Transverse colon (tissue), 4 donors: ENCODE measurements at regions not wholly inside any gene's neighbourhood (a gene's known extent, or its start where the extent isn't known, plus 50 kb on each side); places are given as distances from the start of the nearest gene placed in this dataset.

ENCODE experiments used
- EP300 ChIP-seq: sonication (generic); formaldehyde crosslinking; IDR thresholded peaks from one replicate; pipeline ENCODE4 v1.6.1; 2017; ENCODE audit warnings: antibody characterized with exemption, low read depth
- POLR2A ChIP-seq: fragments of 450-650 bp; IDR thresholded peaks from one replicate; pipeline ENCODE4 v1.6.1; 2016; ENCODE audit warnings: antibody characterized with exemption, mild to moderate bottlenecking, moderate library complexity
- POLR2AphosphoS5 ChIP-seq, 3 donors: sonication (generic); formaldehyde crosslinking; IDR thresholded peaks; one replicate each; pipeline ENCODE4 v1.6.1; 2016; ENCODE audit warnings: antibody characterized with exemption in 3 of 3
- TF ChIP-seq, protein P1 (sequence below), 5 experiments: fragments of 200-600 bp in 3 of 5; fragments of 450-650 bp in 2 of 5; sonication (generic) in 3 of 5; IDR thresholded peaks; 1 replicate in 2 of 5; 2 replicates in 3 of 5; pipeline ENCODE4 v1.5.1; 2016 to 2017; ENCODE audit warnings: antibody characterized with exemption in 5 of 5, inconsistent platforms in 3 of 5, mild to moderate bottlenecking in 2 of 5, moderate library complexity in 1 of 5

DNA sequence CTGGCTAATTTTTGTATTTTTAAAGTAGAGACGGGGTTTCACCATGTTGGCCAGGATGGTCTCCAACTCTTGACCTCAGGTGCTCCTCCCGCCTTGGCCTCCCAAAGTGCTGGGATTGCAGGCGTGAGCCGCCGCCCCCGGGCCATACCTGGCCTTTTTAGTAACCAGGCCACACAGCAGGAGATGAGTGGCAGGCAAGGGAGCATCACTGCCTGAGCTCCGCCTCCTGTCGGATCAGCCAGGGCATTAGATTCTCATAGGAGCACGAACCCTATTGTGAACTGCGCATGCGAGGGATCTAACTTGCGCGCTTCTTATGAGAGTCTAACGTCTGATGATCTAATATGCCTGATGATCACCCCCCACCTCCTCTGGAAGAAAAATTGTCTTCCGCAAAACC, 308.7 kb upstream of the PRMT6 start:
- TF ChIP-seq, protein P1, sequence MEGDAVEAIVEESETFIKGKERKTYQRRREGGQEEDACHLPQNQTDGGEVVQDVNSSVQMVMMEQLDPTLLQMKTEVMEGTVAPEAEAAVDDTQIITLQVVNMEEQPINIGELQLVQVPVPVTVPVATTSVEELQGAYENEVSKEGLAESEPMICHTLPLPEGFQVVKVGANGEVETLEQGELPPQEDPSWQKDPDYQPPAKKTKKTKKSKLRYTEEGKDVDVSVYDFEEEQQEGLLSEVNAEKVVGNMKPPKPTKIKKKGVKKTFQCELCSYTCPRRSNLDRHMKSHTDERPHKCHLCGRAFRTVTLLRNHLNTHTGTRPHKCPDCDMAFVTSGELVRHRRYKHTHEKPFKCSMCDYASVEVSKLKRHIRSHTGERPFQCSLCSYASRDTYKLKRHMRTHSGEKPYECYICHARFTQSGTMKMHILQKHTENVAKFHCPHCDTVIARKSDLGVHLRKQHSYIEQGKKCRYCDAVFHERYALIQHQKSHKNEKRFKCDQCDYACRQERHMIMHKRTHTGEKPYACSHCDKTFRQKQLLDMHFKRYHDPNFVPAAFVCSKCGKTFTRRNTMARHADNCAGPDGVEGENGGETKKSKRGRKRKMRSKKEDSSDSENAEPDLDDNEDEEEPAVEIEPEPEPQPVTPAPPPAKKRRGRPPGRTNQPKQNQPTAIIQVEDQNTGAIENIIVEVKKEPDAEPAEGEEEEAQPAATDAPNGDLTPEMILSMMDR (IDR thresholded peaks at IDR 0.05), result no peak
- TF ChIP-seq POLR2AphosphoS5 (IDR thresholded peaks at IDR 0.05) (no peak), POLR2A (no peak), EP300 (no peak)
